HCT116 (cell line): ENCODE measurements at regions not wholly inside any gene's neighbourhood (a gene's known extent, or its start where the extent isn't known, plus 50 kb on each side); places are given as distances from the start of the nearest gene placed in this dataset.

Source experiments
- ATAC-seq: fragments of 200-7000 bp; cut with Tn5 transposase; 2 replicates; pipeline ENCODE4 v1.9.1; 2020; ENCODE audit warnings: mild to moderate bottlenecking, moderate library complexity
- BruUV-seq: library from RNA; stranded (reverse); fragments of 400-500 nt; replicated peaks from 2 replicates; lab custom pipeline; 2021; lab: Mats Ljungman, UMichigan
- CTCF ChIA-PET: fragments of 300-600 bp; sonication (Branson Sonifier 250); formaldehyde crosslinking; loops from one replicate; lab custom pipeline; 2021; ENCODE audit warnings: antibody characterized with exemption; lab: Charles Lee
- POLR2A ChIA-PET: fragments of 300-600, 350-600 bp; sonication (Branson Sonifier 250); formaldehyde crosslinking; loops from one replicate; lab custom pipeline; 2021; ENCODE audit warnings: antibody characterized with exemption; lab: Charles Lee
- RAD21 ChIA-PET, 2 experiments: fragments of 300-600 bp; sonication (Branson Sonifier 250); formaldehyde crosslinking; loops; one replicate each; lab custom pipeline; 2023; ENCODE audit warnings: low total read pairs in 2 of 2; ENCODE audit not compliant: uncharacterized antibody in 2 of 2, unreplicated experiment in 2 of 2, low non-redundant PET in 1 of 2; lab: Charles Lee
- DNase-seq: peaks from one replicate; pipeline ENCODE4 v3.0.0-alpha.2; 2010; ENCODE audit warnings: low read depth, low spot score
- H2AFZ ChIP-seq: fragments of 200-600 bp; shearing (Covaris generic), sonication (generic); 2 replicates; pipeline ENCODE4 v1.6.1; 2017; ENCODE audit warnings: low read depth, mixed run types, mixed read lengths, antibody characterized with exemption, low read length; ENCODE audit not compliant: poor library complexity, severe bottlenecking
- H3K27ac ChIP-seq: 2 replicates; pipeline ENCODE4 v1.5.1; 2012; ENCODE audit warnings: low read depth, low read length
- H3K27me3 ChIP-seq: fragments of 200-600 bp; sonication (generic); 2 replicates; pipeline ENCODE4 v1.6.1; 2016; ENCODE audit warnings: mixed run types, low read length, mixed read lengths; ENCODE audit not compliant: insufficient read depth
- H3K36me3 ChIP-seq, 2 experiments: fragments of 200-500 bp in 1 of 2; fragments of 200-600 bp in 1 of 2; sonication (Bioruptor generic) in 1 of 2; sonication (generic) in 1 of 2; 2 replicates each; pipeline versions ENCODE4 v1.5.1 to v1.6.1; 2014 to 2016; ENCODE audit warnings: low read length in 2 of 2, inconsistent platforms in 1 of 2, mixed read lengths in 1 of 2, mixed run types in 1 of 2; ENCODE audit not compliant: insufficient read depth in 2 of 2, control insufficient read depth in 1 of 2
- H3K4me1 ChIP-seq, 2 experiments: fragments of 200-600 bp in 1 of 2; sonication (generic) in 1 of 2; 2 replicates each; pipeline versions ENCODE4 v1.5.1 to v1.6.1; 2012 to 2017; ENCODE audit warnings: low read length in 2 of 2, inconsistent platforms in 1 of 2, mild to moderate bottlenecking in 1 of 2, mixed read lengths in 1 of 2, mixed run types in 1 of 2, moderate library complexity in 1 of 2; ENCODE audit not compliant: insufficient read depth in 2 of 2, control insufficient read depth in 1 of 2
- H3K4me2 ChIP-seq: fragments of 200-600 bp; sonication (generic); 2 replicates; pipeline ENCODE4 v1.6.1; 2017; ENCODE audit warnings: mixed run types, low read length, mixed read lengths
- H3K4me3 ChIP-seq, 2 experiments: fragments of 200-600 bp in 1 of 2; sonication (generic) in 1 of 2; replicated peaks in 1 of 2; 2 replicates each; pipeline ENCODE4 v1.5.1; 2011 to 2016; ENCODE audit warnings: low read length in 2 of 2, control low read depth in 1 of 2, low read depth in 1 of 2, mild to moderate bottlenecking in 1 of 2, mixed read lengths in 1 of 2, mixed run types in 1 of 2
- H3K79me2 ChIP-seq: fragments of 200-600 bp; sonication (generic); 2 replicates; pipeline ENCODE4 v1.6.1; 2017; ENCODE audit warnings: mild to moderate bottlenecking, mixed run types, low read length, moderate library complexity, mixed read lengths; ENCODE audit not compliant: insufficient read depth
- H3K9ac ChIP-seq: fragments of 200-600 bp; sonication (generic); 2 replicates; pipeline ENCODE4 v1.6.1; 2016; ENCODE audit warnings: low read length, mixed read lengths
- H3K9me2 ChIP-seq: fragments of 200-600 bp; sonication (generic), shearing (Covaris generic); 2 replicates; pipeline ENCODE4 v1.6.1; 2017; ENCODE audit warnings: mixed run types, mild to moderate bottlenecking, moderate library complexity; ENCODE audit not compliant: insufficient read depth
- H3K9me3 ChIP-seq, 2 experiments: fragments of 200-500 bp in 1 of 2; fragments of 200-600 bp in 1 of 2; sonication (Bioruptor generic) in 1 of 2; sonication (generic) in 1 of 2; 2 replicates each; pipeline ENCODE4 v1.6.1; 2014 to 2017; ENCODE audit warnings: low read length in 2 of 2, mixed read lengths in 2 of 2, inconsistent platforms in 1 of 2, low read depth in 1 of 2, mild to moderate bottlenecking in 1 of 2, mixed run types in 1 of 2, moderate library complexity in 1 of 2; ENCODE audit not compliant: control insufficient read depth in 1 of 2, insufficient read depth in 1 of 2
- H4K20me1 ChIP-seq: fragments of 200-600 bp; sonication (generic), shearing (Covaris generic); 2 replicates; pipeline ENCODE4 v1.6.1; 2017; ENCODE audit warnings: mixed run types, mild to moderate bottlenecking, moderate library complexity; ENCODE audit not compliant: insufficient read depth
- CBX3 ChIP-seq: IDR thresholded peaks from 2 replicates; pipeline ENCODE4 v1.6.1; 2012; ENCODE audit warnings: low read depth
- CEBPB ChIP-seq: IDR thresholded peaks from 2 replicates; pipeline ENCODE4 v1.6.1; 2012; ENCODE audit warnings: low read depth
- EGR1 ChIP-seq: IDR thresholded peaks from 2 replicates; pipeline ENCODE4 v1.6.1; 2012; ENCODE audit warnings: low read depth
- ELF1 ChIP-seq: IDR thresholded peaks from 2 replicates; pipeline ENCODE4 v1.6.1; 2012; ENCODE audit warnings: low read depth, borderline replicate concordance
- EZH2 ChIP-seq: fragments of 200-600 bp; sonication (generic); IDR thresholded peaks from 2 replicates; pipeline ENCODE4 v1.6.1; 2017; ENCODE audit warnings: antibody characterized with exemption, mixed run types
- EZH2phosphoT487 ChIP-seq: fragments of 200-600 bp; IDR thresholded peaks from 2 replicates; pipeline ENCODE4 v1.6.1; 2018; ENCODE audit warnings: antibody characterized with exemption, borderline replicate concordance
- FOSL1 ChIP-seq: IDR thresholded peaks from 2 replicates; pipeline ENCODE4 v1.6.1; 2012; ENCODE audit warnings: low read depth
- JUND ChIP-seq: IDR thresholded peaks from 2 replicates; pipeline ENCODE4 v1.6.1; 2012
- POLR2A ChIP-seq: IDR thresholded peaks from 2 replicates; pipeline ENCODE4 v1.7.0; 2011; ENCODE audit warnings: borderline replicate concordance; ENCODE audit not compliant: insufficient read depth, insufficient read length; ENCODE audit errors: extremely low read depth
- POLR2AphosphoS5 ChIP-seq: IDR thresholded peaks from 2 replicates; pipeline ENCODE4 v1.6.1; 2011; ENCODE audit warnings: mild to moderate bottlenecking, low read depth, low read length, moderate library complexity
- RAD21 ChIP-seq: IDR thresholded peaks from 2 replicates; pipeline ENCODE4 v1.6.1; 2012; ENCODE audit warnings: low read depth, mild to moderate bottlenecking
- SP1 ChIP-seq: IDR thresholded peaks from 2 replicates; pipeline ENCODE4 v1.6.1; 2012; ENCODE audit warnings: low read depth
- SRF ChIP-seq: IDR thresholded peaks from 2 replicates; pipeline ENCODE4 v1.6.1; 2012; ENCODE audit warnings: low read depth
- TCF7L2 ChIP-seq: IDR thresholded peaks from 2 replicates; pipeline ENCODE4 v1.7.0; 2011; ENCODE audit warnings: borderline replicate concordance, inconsistent platforms; ENCODE audit not compliant: insufficient read depth, insufficient read length; ENCODE audit errors: extremely low read depth
- YY1 ChIP-seq: IDR thresholded peaks from 2 replicates; pipeline ENCODE4 v1.6.1; 2011; ENCODE audit warnings: low read length, low read depth, moderate library complexity, mild to moderate bottlenecking; ENCODE audit not compliant: insufficient replicate concordance; ENCODE audit errors: extremely low read depth
- ZFX ChIP-seq: fragments of 450-650 bp; IDR thresholded peaks from 2 replicates; pipeline ENCODE4 v1.6.1; 2017
- ZNF274 ChIP-seq: fragments of 200-500 bp; sonication (Bioruptor generic); IDR thresholded peaks from 2 replicates; pipeline ENCODE4 v1.6.1; 2014; ENCODE audit warnings: mild to moderate bottlenecking, low read depth, low read length, inconsistent platforms
- intact Hi-C: fragments of 100-400 bp; cut with micrococcal nuclease; formaldehyde crosslinking; loops from 2 replicates; pipeline ENCODE4 v1.10.0; 2022
- TF ChIP-seq, protein P1 (sequence below): IDR thresholded peaks from 2 replicates; pipeline ENCODE4 v1.6.1; 2012
- TF ChIP-seq, protein P2 (sequence below): IDR thresholded peaks from 2 replicates; pipeline ENCODE4 v1.6.1; 2012; ENCODE audit warnings: low read depth
- TF ChIP-seq, protein P3 (sequence below): IDR thresholded peaks from 2 replicates; pipeline ENCODE4 v1.6.1; 2011; ENCODE audit warnings: mild to moderate bottlenecking, low read length, moderate library complexity; ENCODE audit not compliant: insufficient replicate concordance; ENCODE audit errors: extremely low read depth

DNA sequence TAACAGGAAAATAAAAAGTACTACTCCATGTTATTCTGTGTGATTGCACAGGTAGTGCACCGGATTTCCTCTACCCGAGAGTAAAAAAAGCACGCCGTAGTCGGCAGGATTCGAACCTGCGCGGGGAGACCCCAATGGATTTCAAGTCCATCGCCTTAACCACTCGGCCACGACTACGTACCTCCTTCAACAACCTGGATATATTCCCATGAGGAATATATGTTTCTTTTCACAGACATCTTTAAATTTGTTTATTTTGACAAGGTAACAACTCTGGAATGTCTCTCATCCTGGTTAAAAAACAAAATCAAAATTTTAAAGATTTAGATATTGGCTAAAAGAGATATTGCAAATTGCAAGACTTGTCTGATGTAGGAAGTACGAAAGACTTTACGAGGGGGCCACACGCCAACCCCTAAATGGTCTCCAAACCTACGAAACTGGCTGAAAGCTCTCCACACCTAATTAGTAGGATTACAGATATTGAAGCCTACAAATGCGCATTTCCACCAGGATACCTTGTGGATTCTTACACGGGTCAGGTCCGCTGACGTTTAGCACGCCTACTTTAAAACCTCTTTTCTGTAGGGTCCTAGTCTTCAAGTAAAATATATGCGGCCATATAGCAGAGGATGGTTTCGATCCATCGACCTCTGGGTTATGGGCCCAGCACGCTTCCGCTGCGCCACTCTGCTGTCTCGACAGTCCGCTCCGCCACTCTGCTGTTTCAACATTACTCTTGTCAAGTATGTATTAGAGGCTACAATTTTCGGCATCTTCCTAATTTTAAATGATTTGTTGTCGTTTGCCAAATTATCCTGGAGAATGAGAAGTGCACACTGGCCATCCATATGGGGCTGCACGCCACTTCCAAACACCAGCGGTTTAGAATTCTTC, 52.2 kb upstream of the BTN3A2 start:
- DNase-seq (peak; percentile 84), ATAC-seq (peak; percentile 75)
- H2AFZ ChIP-seq: peak overlapping the region; percentile 67
- ChIA-PET POLR2A (interaction anchor here (0.8 to 1.1 kb wide), 3 partner anchors 113 to 188 kb away, joined by 3 to 5 read pairs (median 3); a partner anchor contains a TSS), CTCF (interaction anchor here (1.7 kb wide), 1 partner anchor 10 kb away, joined by 6 read pairs; no protein-coding TSS in a partner anchor), RAD21 (no interaction called here)
- H3K9me3 ChIP-seq: no peaks in the 10 kb centered on the region
- peak overlapping the region; percentile 19; the same call in 1 of the 2 replicates for H3K9ac ChIP-seq
- no peaks in the 10 kb centered on the region for H3K36me3 ChIP-seq
- peak overlapping the region; percentile 62 for H3K4me2 ChIP-seq
- H3K79me2 ChIP-seq: no peaks in the 10 kb centered on the region
- intact Hi-C loops: loop anchor here (1.0 to 10.0 kb wide), 7 partner anchors 10 to 1582 kb away; partner anchors contain the start of gene HMGN4
- H3K27me3 ChIP-seq: no peaks in the 10 kb centered on the region
- peaks cover 23 to 62% of the 10 kb centered on the region in 2 experiments for H3K4me1 ChIP-seq
- H3K9me2 ChIP-seq: no peaks in the 10 kb centered on the region
- peak overlapping the region; percentile 28 to 34 for H3K4me3 ChIP-seq
- no peak for TF ChIP-seq RAD21
- TF ChIP-seq EZH2phosphoT487: no peak
- TF ChIP-seq POLR2AphosphoS5: peak; percentile 28; the same call in 1 of the 2 replicates
- TF ChIP-seq FOSL1: peak; percentile 1; the same call in 1 of the 2 replicates
- no peak for TF ChIP-seq POLR2A
- TF ChIP-seq YY1: peak; percentile 35
- TF ChIP-seq ELF1: no peak
- TF ChIP-seq, protein P1, sequence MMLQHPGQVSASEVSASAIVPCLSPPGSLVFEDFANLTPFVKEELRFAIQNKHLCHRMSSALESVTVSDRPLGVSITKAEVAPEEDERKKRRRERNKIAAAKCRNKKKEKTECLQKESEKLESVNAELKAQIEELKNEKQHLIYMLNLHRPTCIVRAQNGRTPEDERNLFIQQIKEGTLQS: peak; percentile 96
- TF ChIP-seq SRF: no peak; the same call in 1 of the 2 replicates
- TF ChIP-seq SP1: no peak
- TF ChIP-seq, protein P2, sequence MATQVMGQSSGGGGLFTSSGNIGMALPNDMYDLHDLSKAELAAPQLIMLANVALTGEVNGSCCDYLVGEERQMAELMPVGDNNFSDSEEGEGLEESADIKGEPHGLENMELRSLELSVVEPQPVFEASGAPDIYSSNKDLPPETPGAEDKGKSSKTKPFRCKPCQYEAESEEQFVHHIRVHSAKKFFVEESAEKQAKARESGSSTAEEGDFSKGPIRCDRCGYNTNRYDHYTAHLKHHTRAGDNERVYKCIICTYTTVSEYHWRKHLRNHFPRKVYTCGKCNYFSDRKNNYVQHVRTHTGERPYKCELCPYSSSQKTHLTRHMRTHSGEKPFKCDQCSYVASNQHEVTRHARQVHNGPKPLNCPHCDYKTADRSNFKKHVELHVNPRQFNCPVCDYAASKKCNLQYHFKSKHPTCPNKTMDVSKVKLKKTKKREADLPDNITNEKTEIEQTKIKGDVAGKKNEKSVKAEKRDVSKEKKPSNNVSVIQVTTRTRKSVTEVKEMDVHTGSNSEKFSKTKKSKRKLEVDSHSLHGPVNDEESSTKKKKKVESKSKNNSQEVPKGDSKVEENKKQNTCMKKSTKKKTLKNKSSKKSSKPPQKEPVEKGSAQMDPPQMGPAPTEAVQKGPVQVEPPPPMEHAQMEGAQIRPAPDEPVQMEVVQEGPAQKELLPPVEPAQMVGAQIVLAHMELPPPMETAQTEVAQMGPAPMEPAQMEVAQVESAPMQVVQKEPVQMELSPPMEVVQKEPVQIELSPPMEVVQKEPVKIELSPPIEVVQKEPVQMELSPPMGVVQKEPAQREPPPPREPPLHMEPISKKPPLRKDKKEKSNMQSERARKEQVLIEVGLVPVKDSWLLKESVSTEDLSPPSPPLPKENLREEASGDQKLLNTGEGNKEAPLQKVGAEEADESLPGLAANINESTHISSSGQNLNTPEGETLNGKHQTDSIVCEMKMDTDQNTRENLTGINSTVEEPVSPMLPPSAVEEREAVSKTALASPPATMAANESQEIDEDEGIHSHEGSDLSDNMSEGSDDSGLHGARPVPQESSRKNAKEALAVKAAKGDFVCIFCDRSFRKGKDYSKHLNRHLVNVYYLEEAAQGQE: no peak
- TF ChIP-seq CBX3: peak; percentile 74
- TF ChIP-seq, protein P3, sequence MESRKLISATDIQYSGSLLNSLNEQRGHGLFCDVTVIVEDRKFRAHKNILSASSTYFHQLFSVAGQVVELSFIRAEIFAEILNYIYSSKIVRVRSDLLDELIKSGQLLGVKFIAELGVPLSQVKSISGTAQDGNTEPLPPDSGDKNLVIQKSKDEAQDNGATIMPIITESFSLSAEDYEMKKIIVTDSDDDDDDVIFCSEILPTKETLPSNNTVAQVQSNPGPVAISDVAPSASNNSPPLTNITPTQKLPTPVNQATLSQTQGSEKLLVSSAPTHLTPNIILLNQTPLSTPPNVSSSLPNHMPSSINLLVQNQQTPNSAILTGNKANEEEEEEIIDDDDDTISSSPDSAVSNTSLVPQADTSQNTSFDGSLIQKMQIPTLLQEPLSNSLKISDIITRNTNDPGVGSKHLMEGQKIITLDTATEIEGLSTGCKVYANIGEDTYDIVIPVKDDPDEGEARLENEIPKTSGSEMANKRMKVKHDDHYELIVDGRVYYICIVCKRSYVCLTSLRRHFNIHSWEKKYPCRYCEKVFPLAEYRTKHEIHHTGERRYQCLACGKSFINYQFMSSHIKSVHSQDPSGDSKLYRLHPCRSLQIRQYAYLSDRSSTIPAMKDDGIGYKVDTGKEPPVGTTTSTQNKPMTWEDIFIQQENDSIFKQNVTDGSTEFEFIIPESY: peak; percentile 67
- TF ChIP-seq TCF7L2: no peak
- TF ChIP-seq JUND: 0 out of 2 replicates have a peak, but pooled peaks have one; percentile 13
- no peak for TF ChIP-seq ZNF274
- TF ChIP-seq ZFX: no peak
- TF ChIP-seq CEBPB: peak; percentile 43
- TF ChIP-seq EGR1: no peak
- TF ChIP-seq EZH2: no peak
- no TSS peak for BruUV-seq
- peak overlapping the region; percentile 44 for H3K27ac ChIP-seq
- no peaks in the 10 kb centered on the region for H4K20me1 ChIP-seq
